ENCODE measurements at regions not wholly inside any gene's neighbourhood (a gene's known extent, or its start where the extent isn't known, plus 50 kb on each side); places are given as distances from the start of the nearest gene placed in this dataset.
"Not testable (repeated sequence)": the region's sequence is repeated elsewhere in the genome, so short reads cannot be mapped to it uniquely, and the experiment has no call there.

DNA sequence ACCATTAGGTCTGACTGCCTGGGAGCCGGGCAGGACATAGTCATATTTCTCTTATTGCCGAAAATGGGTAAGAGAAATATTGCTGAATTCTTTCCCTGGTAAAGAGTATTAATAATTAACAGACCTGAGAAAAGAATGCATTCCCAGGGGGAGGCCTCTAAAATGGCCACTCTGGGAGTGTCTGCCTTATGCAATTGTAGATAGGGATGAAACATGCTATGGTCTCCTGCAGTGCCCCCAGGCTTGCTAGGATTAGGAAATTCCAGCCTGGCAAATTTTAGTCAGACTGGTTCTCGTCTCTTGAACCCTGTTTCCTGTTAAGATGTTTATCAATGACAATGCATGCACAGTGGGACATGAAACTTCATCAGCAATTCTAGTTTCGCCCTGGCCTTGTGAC lies 975.7 kb downstream of the TBC1D32 start:
- intact Hi-C loops (cut with micrococcal nuclease); H3K18ac ChIP-seq (ENCODE audit: low read depth, low read length); H2BK15ac ChIP-seq (ENCODE audit: low read depth, low read length); H3K23ac ChIP-seq (ENCODE audit: low read depth, low read length); H3K56ac ChIP-seq (ENCODE audit: extremely low read depth, insufficient read depth, low read length); H3K27ac ChIP-seq (ENCODE audit: insufficient read depth, low read length); POLR2A ChIA-PET (ENCODE audit: unreplicated experiment); CTCF ChIA-PET; ATAC-seq (ENCODE audit: low read depth); H4K5ac ChIP-seq (ENCODE audit: low read depth, low read length); H3K9ac ChIP-seq (ENCODE audit: low read depth, low read length); H2BK20ac ChIP-seq (ENCODE audit: low read depth, low read length); H4K20me1 ChIP-seq (ENCODE audit: insufficient read depth, low read length); H3K9me3 ChIP-seq (ENCODE audit: control insufficient read depth, insufficient read depth, low read length); BruUV-seq (replicated peaks); H3K4me1 ChIP-seq (ENCODE audit: control insufficient read depth, insufficient read depth, low read length); H2BK5ac ChIP-seq (ENCODE audit: low read depth, low read length, poor library complexity, severe bottlenecking); H2AK5ac ChIP-seq (ENCODE audit: low read depth, low read length); H2AK9ac ChIP-seq (replicated peaks; ENCODE audit: low read depth, low read length, poor library complexity); dilution Hi-C loops (cut with HindIII; ENCODE audit: low sequenced_read_pairs, unreplicated experiment); H4K91ac ChIP-seq (ENCODE audit: insufficient read depth, low read depth, low read length); H3K36me3 ChIP-seq (ENCODE audit: control insufficient read depth, insufficient read depth, low read length); H3K4me3 ChIP-seq (ENCODE audit: insufficient read depth, low read depth, low read length); H2AFZ ChIP-seq (replicated peaks; ENCODE audit: low read length, poor library complexity); DNase-seq; H2BK120ac ChIP-seq (ENCODE audit: low read depth, low read length); in situ Hi-C loops (cut with MboI; ENCODE audit: low sequenced_read_pairs); H3K9me1 ChIP-seq (ENCODE audit: insufficient read depth, low read length); H3K79me1 ChIP-seq (ENCODE audit: low read depth in 1 of 2, low read length in 2 of 2); H4K8ac ChIP-seq (ENCODE audit: low read depth in 2 of 2, low read length in 2 of 2); H3K27me3 ChIP-seq (ENCODE audit: control insufficient read depth, insufficient read depth, low read length); H3K14ac ChIP-seq (replicated peaks; ENCODE audit: low read depth, low read length); H3K4me2 ChIP-seq (ENCODE audit: low read depth, low read length); H3K4ac ChIP-seq (ENCODE audit: low read depth, low read length): not testable (repeated sequence)
- no CpG with 5 or more reads among the region's 4 CpGs for WGBS, 2 experiments (ENCODE audit: extremely low coverage in 2 of 2, insufficient read length in 1 of 2)

Data from IMR-90 (cell line).